Psoas muscle (tissue), 7 donors: ENCODE measurements at regions not wholly inside any gene's neighbourhood (a gene's known extent, or its start where the extent isn't known, plus 50 kb on each side); places are given as distances from the start of the nearest gene placed in this dataset.

Source experiments
- ATAC-seq, 4 donors: fragments of 200-7000 bp; cut with Tn5 transposase; one replicate each; pipeline ENCODE4 v1.9.1; 2020; ENCODE audit warnings: moderate library complexity in 3 of 4, mild to moderate bottlenecking in 2 of 4
- DNase-seq, 2 donors: peaks; one replicate each; pipeline ENCODE4 v3.0.0-alpha.2; 2020
- H3K27ac ChIP-seq: fragments of 200-600 bp; one replicate; pipeline ENCODE4 v1.8.0; 2022
- H3K27me3 ChIP-seq, 3 donors: fragments of 200-600 bp in 1 of 3; one replicate each; pipeline versions ENCODE4 v1.6.1 to v1.8.0; 2013 to 2022; ENCODE audit warnings: low read length in 2 of 3, mild to moderate bottlenecking in 2 of 3, moderate library complexity in 1 of 3; ENCODE audit not compliant: insufficient read depth in 3 of 3
- H3K36me3 ChIP-seq, 2 donors: fragments of 200-600 bp in 1 of 2; one replicate each; pipeline versions ENCODE4 v1.6.1 to v1.8.0; 2013 to 2022; ENCODE audit warnings: low read depth in 1 of 2, mild to moderate bottlenecking in 1 of 2, moderate library complexity in 1 of 2; ENCODE audit not compliant: insufficient read depth in 1 of 2
- H3K4me1 ChIP-seq: fragments of 200-600 bp; one replicate; pipeline ENCODE4 v1.8.0; 2022
- H3K4me3 ChIP-seq: fragments of 200-600 bp; one replicate; pipeline ENCODE4 v1.8.0; 2022; ENCODE audit warnings: mild to moderate bottlenecking
- H3K9me3 ChIP-seq: fragments of 200-600 bp; one replicate; pipeline ENCODE4 v1.8.0; 2022
- CTCF ChIP-seq: fragments of 200-600 bp; IDR thresholded peaks from one replicate; pipeline ENCODE4 v1.8.0; 2022; ENCODE audit warnings: antibody characterized with exemption
- WGBS, 3 donors: extraction: QIAGEN DNeasy Blood & Tissue Kit; methylation state at CpG; one replicate each; pipeline versions ENCODE4 v1.1.6 to v1.1.7; 2013; 5-methylcytosine and 5-hydroxymethylcytosine counted together
- intact Hi-C, 2 donors: fragments of 100-400 bp; cut with DNase I; formaldehyde crosslinking; loops; one replicate each; pipeline versions ENCODE4 v1.11.0 to v1.14.2; 2022
- donor health status: healthy with polysubstance abuse.
- donor health status: DM: no; HTN: no; CAD: no; lungs with moderate emphysema.
- donor health status: Bipolar disorder and iron deficiency.
- donor health status: healthy.
- donor health status: DM: yes; HTN: yes; CAD: no.
- donor health status: DM: no; HTN: no; CAD: no.
- donor health status: DM: yes; HTN: yes; CAD: no.

GRCh38 chr3:13152826-13153710, 79.8 kb upstream of the IQSEC1 start:
- H3K36me3 ChIP-seq, result no peaks in the 10 kb centered on the region
- intact Hi-C loops, result no loop called here
- WGBS, 3 donors, result 74 to 78% (median 75%) methylated on average over 11 of the region's 11 CpGs
- H3K27me3 ChIP-seq, result peaks cover 0 to 4% (median 0%) of the 10 kb centered on the region in 3 donors
- H3K27ac ChIP-seq, result no peak overlapping the region
- H3K4me1 ChIP-seq, result no peaks in the 10 kb centered on the region
- no peak for DNase-seq
- H3K9me3 ChIP-seq, result peaks cover 4% of the 10 kb centered on the region
- ATAC-seq, result no peak
- TF ChIP-seq CTCF, result no peak
- no peak overlapping the region for H3K4me3 ChIP-seq

DNA sequence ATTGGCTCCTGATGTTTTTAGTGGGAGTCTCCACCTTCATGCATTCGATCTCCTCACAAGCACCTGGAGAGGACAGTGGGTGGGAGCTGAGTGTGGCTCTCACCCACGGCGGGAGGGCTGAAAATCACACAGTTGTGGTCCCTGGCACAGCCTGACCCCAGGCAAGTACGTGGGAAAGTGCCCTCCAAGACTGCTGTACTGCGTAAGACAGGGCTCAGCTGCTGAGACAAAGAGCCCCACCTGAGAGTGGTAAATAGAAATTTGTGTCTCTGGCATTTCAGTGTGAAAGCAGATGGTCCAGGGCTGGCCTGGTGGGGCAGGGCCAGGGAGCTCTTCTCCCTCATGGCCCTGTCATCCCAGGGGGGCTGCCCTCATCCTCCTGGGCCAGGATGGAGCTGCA, 77.4 kb upstream of the IQSEC1 start:
- TF ChIP-seq CTCF, result no peak
- no peak overlapping the region for H3K27ac ChIP-seq
- intact Hi-C loops, result no loop called here
- no peak overlapping the region for H3K4me3 ChIP-seq
- H3K4me1 ChIP-seq, result no peaks in the 10 kb centered on the region
- H3K36me3 ChIP-seq, result no peaks in the 10 kb centered on the region
- H3K9me3 ChIP-seq, result peaks cover 3% of the 10 kb centered on the region
- ATAC-seq (no peak), DNase-seq (no peak)
- H3K27me3 ChIP-seq, result peaks cover 0 to 4% (median 0%) of the 10 kb centered on the region in 3 donors
- 84 to 90% (median 86%) methylated on average over 5 of the region's 5 CpGs for WGBS, 3 donors

- Histone ChIP-seq H3K4me1 (no peaks in the 10 kb centered on the region), H3K27ac (no peak overlapping the region), H3K4me3 (no peak overlapping the region), H3K9me3 (no peaks in the 10 kb centered on the region), H3K27me3 (peaks cover 0 to 4% (median 0%) of the 10 kb centered on the region in 3 donors), H3K36me3 (no peaks in the 10 kb centered on the region)
- ATAC-seq, result no peak
- no peak for DNase-seq
- WGBS, 3 donors, result 70 to 77% (median 76%) methylated on average over 15 to 19 of the region's 19 CpGs
- intact Hi-C loops, result no loop called here
- TF ChIP-seq CTCF, result no peak
Observed at GRCh38 chr3:13149330-13150108, 76.3 kb upstream of the IQSEC1 start.

- WGBS, 3 donors, result 71 to 84% (median 76%) methylated on average over 13 of the region's 13 CpGs
Observed at GRCh38 chr3:13148561-13149329, 75.5 kb upstream of the IQSEC1 start.

More at GRCh38 chr3:13148561-13149329, 75.5 kb upstream of the IQSEC1 start:
- TF ChIP-seq CTCF, result no peak
- H3K27me3 ChIP-seq, result peaks cover 0 to 4% (median 0%) of the 10 kb centered on the region in 3 donors
- no peaks in the 10 kb centered on the region for H3K36me3 ChIP-seq
- no peak overlapping the region for H3K4me3 ChIP-seq
- H3K27ac ChIP-seq, result no peak overlapping the region
- H3K4me1 ChIP-seq, result no peaks in the 10 kb centered on the region
- DNase-seq, result no peak
- no peaks in the 10 kb centered on the region for H3K9me3 ChIP-seq
- ATAC-seq, result no peak
- intact Hi-C loops, result no loop called here
